GM12801 (cell line): ENCODE measurements at regions not wholly inside any gene's neighbourhood (a gene's known extent, or its start where the extent isn't known, plus 50 kb on each side); places are given as distances from the start of the nearest gene placed in this dataset.

Source experiments
- TF ChIP-seq, protein P1 (sequence below): IDR thresholded peaks from one replicate; pipeline ENCODE4 v1.5.1; 2011; ENCODE audit warnings: control low read depth; ENCODE audit not compliant: insufficient read length; ENCODE audit errors: extremely low read depth

DNA sequence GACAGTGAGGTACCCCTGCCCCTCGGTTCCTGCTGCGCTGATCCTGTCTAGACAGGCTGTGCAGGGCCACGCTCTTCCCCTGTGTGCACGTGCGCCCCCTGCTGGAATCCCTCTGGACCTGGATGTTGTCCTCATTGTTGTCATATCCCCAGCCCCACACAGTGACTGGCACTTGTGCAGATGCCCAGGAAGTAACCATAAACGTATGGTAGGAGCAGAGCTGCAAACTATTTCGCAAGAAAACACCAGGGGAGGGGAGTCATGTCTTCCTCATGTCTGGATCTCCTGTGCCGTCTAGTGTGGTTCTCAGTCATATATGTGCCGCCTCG lies 114.7 kb downstream of the CRYBB2 start:
- TF ChIP-seq, protein P1, sequence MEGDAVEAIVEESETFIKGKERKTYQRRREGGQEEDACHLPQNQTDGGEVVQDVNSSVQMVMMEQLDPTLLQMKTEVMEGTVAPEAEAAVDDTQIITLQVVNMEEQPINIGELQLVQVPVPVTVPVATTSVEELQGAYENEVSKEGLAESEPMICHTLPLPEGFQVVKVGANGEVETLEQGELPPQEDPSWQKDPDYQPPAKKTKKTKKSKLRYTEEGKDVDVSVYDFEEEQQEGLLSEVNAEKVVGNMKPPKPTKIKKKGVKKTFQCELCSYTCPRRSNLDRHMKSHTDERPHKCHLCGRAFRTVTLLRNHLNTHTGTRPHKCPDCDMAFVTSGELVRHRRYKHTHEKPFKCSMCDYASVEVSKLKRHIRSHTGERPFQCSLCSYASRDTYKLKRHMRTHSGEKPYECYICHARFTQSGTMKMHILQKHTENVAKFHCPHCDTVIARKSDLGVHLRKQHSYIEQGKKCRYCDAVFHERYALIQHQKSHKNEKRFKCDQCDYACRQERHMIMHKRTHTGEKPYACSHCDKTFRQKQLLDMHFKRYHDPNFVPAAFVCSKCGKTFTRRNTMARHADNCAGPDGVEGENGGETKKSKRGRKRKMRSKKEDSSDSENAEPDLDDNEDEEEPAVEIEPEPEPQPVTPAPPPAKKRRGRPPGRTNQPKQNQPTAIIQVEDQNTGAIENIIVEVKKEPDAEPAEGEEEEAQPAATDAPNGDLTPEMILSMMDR = no peak

DNA sequence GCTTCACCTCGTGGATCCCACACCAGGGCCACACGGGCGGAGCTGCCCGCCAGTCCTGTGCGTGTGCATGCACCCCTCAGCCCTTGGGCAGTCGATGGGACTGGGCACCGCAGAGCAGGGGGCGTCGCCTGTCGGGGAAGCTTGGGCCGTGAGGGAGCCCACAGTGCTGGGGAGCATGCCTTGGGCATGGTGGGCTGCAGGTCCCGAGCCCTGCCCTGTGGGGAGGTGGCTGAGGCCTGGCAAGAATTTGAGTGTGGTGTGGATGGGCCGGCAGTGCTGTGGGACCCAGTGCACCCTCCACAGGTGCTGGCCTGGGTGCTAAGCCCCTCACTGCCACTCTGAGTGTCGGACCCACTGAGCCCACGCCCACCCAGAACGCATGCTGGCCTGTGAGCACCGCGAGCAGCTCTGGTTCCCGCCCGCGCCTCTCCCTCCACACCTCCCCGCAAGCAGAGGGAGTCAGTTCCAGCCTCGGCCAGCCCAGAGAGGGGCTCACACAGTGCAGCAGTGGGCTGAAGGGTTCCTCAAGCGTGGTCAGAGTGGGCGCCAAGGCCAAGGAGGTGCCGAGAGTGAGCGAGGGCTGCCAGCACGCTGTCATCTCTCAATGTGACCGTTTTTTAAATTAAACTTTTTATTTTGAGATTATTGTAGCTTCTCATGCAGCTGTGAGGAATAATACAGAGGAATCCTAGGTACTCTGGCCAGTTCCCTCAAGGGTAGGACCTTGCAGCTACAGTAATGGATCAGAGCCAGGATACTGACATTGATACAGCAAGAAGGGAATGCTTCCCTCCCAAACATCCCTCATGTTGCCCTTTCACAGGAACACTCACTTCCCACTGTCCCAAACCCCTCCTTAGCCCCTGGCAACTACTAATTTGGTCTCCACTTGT lies 127.7 kb downstream of the CRYBB2 start:
- TF ChIP-seq, protein P1 = no peak

DNA sequence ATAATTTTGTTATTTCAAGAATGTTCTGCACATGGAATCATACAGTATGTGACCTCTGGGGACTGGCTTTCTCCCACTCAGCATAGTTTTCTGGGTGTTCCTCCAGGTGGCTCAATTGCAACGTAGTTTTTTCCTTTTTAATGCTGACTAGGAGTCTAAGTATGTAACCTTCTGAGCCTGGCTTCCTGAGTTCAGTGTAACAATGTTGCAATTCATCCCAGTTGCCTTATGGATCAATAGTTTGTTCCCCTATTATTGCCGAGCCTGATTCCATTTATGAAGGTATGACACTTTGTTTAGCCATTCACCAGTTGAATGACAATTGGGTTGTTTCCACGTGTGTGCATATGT lies 128.3 kb downstream of the CRYBB2 start:
- TF ChIP-seq, protein P1 = no peak

DNA sequence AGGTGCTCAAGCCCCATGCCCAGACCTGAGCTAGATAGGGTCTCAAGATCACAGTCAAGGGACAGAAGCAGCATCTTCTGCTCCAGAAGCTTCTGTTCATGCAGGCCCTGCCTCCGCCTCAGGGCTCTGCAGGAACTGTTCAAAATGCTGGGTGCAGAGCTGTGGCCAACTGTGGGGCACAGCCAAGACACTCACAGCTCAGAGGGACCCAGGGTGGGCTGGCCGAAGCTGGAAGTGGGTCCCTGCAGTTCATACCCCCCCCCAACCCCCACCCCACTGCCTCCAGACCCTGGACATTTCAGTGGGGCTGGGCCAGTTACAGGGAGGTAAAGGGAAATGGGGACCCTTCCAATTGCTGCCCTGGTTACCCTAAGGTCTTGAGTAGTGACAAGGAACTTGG lies 129.0 kb downstream of the CRYBB2 start:
- TF ChIP-seq, protein P1 = no peak

DNA sequence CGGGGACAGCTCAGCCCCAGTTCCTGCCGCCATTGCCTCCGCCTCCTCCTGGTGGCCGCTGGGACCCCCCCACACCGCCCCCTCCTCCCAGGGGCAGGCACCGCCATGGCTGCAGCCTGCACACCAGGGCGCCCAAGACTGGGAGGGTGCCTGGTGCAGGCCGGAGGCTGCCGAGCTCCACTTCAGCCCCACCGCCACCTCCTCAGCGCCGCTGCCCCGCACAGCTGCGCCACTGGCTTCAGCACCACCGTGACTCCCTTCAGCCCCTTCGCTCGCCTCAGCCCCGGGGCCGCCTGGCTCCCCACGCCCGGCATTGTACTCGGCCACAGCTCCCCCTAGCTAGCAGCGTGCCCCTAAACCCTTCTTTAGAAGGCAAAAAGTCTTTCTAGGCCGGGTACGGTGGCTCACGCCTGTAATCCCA lies 131.1 kb downstream of the CRYBB2 start:
- TF ChIP-seq, protein P1 = no peak

DNA sequence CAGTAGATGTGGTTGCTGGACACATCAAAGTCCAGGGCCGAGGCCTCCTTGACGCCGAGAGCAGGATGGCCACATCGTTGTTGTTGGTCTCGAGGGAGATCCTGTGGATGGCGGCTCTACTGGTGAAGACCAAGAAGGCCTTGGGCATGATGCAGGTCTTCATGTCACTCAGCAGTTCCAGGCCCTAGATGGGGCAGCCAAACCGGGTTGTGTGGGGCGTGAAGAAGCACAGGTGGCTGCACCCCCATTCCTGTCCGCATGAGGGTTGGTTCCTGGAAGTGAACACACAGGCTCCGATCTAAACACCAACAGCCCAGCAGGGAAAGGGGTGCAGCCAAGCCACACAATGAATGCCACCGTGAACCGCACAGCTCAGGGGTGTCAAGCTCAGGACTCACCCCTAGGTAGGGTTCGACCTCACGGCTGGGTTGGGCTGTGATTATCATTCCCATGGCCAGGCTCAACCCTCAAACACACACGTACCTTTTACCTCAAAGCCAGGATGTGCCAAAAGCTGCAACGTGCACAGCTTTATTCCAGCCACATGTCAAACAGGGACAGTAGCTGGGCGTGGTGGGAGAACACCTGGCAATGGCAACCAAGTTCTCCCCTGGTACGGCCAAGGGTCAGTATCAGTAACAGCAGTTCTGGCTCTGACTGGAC lies 132.3 kb downstream of the CRYBB2 start:
- TF ChIP-seq, protein P1 = no peak

DNA sequence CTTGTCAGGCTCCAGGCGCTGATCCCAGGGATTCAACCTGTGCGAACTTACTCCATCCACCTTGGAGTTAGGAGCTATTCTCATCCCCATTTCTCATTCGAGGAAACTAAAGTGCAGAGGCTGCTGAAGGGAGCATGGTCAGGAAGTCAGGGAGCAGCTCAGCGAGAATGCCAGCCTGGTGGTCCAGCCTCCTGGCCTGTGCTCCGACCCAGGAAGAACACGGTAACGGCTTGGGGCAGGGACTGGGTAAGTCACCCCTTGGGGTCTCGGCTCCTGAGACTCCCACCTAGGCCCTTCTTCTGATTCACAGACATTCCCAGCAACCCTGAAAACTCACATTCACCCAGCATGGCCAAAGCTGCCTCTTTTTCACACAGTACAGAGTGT lies 132.8 kb downstream of the CRYBB2 start:
- TF ChIP-seq, protein P1 = no peak
